Liver (tissue), 8 donors: ENCODE measurements at regions not wholly inside any gene's neighbourhood (a gene's known extent, or its start where the extent isn't known, plus 50 kb on each side); places are given as distances from the start of the nearest gene placed in this dataset.

ENCODE experiments used
- DNase-seq: peaks from one replicate; pipeline ENCODE4 v3.0.0-alpha.2; 2017; ENCODE audit warnings: low spot score
- H3K27ac ChIP-seq, 2 donors: one replicate each; pipeline ENCODE4 v1.7.0; 2013; ENCODE audit warnings: inconsistent platforms in 2 of 2, low read length in 2 of 2, control low read depth in 1 of 2, low read depth in 1 of 2, mild to moderate bottlenecking in 1 of 2
- H3K27me3 ChIP-seq, 4 donors: one replicate each; pipeline versions ENCODE4 v1.6.1 to v1.7.0; 2013; ENCODE audit warnings: low read length in 3 of 4, inconsistent platforms in 1 of 4, mild to moderate bottlenecking in 1 of 4, moderate library complexity in 1 of 4; ENCODE audit not compliant: control insufficient read depth in 4 of 4, insufficient read depth in 4 of 4
- H3K36me3 ChIP-seq, 4 donors: one replicate each; pipeline versions ENCODE4 v1.6.1 to v1.7.0; 2013; ENCODE audit warnings: low read length in 3 of 4, mild to moderate bottlenecking in 3 of 4, low read depth in 1 of 4, moderate library complexity in 1 of 4; ENCODE audit not compliant: control insufficient read depth in 4 of 4, insufficient read depth in 3 of 4
- H3K4me1 ChIP-seq, 4 donors: one replicate each; pipeline versions ENCODE4 v1.6.1 to v1.7.0; 2013; ENCODE audit warnings: low read length in 3 of 4, mild to moderate bottlenecking in 3 of 4, moderate library complexity in 1 of 4; ENCODE audit not compliant: control insufficient read depth in 4 of 4, insufficient read depth in 4 of 4
- H3K4me3 ChIP-seq, 3 donors: one replicate each; pipeline versions ENCODE4 v1.6.1 to v1.7.0; 2013; ENCODE audit warnings: low read length in 3 of 3, control low read depth in 1 of 3, low read depth in 1 of 3, mild to moderate bottlenecking in 1 of 3
- H3K9ac ChIP-seq, 2 donors: one replicate each; pipeline ENCODE4 v1.7.0; 2013; ENCODE audit warnings: low read length in 2 of 2, mild to moderate bottlenecking in 2 of 2, moderate library complexity in 2 of 2, control low read depth in 1 of 2, low read depth in 1 of 2
- H3K9me3 ChIP-seq, 4 donors: one replicate each; pipeline versions ENCODE4 v1.6.1 to v1.7.0; 2013; ENCODE audit warnings: low read length in 3 of 4; ENCODE audit not compliant: control insufficient read depth in 4 of 4
- EGR1 ChIP-seq, 2 donors: IDR thresholded peaks; 2 replicates each; pipeline ENCODE4 v1.6.1; 2016 to 2018; ENCODE audit warnings: antibody characterized with exemption in 2 of 2, low read depth in 2 of 2
- FOXA1 ChIP-seq: IDR thresholded peaks from 2 replicates; pipeline ENCODE4 v1.6.1; 2016; ENCODE audit warnings: antibody characterized with exemption
- FOXA2 ChIP-seq: IDR thresholded peaks from 2 replicates; pipeline ENCODE4 v1.6.1; 2016; ENCODE audit warnings: antibody characterized with exemption
- GABPA ChIP-seq, 2 donors: IDR thresholded peaks in 1 of 2; conservative IDR thresholded peaks in 1 of 2; 2 replicates each; pipeline ENCODE4 v1.6.1; 2016; ENCODE audit warnings: antibody characterized with exemption in 2 of 2, mild to moderate bottlenecking in 1 of 2, moderate library complexity in 1 of 2
- HNF4A ChIP-seq, 2 donors: conservative IDR thresholded peaks; 2 replicates each; pipeline ENCODE4 v1.6.1; 2016; ENCODE audit warnings: antibody characterized with exemption in 2 of 2, mild to moderate bottlenecking in 2 of 2
- HNF4G ChIP-seq: IDR thresholded peaks from 2 replicates; pipeline ENCODE4 v1.6.1; 2016; ENCODE audit warnings: antibody characterized with exemption
- JUND ChIP-seq, 2 donors: IDR thresholded peaks; 2 replicates each; pipeline ENCODE4 v1.6.1; 2016; ENCODE audit warnings: antibody characterized with exemption in 2 of 2
- NR2F2 ChIP-seq: IDR thresholded peaks from 2 replicates; pipeline ENCODE4 v1.6.1; 2016; ENCODE audit warnings: antibody characterized with exemption
- RAD21 ChIP-seq, 2 donors: IDR thresholded peaks; 2 replicates each; pipeline ENCODE4 v1.6.1; 2016; ENCODE audit warnings: antibody characterized with exemption in 2 of 2, mild to moderate bottlenecking in 2 of 2
- RXRA ChIP-seq, 2 donors: IDR thresholded peaks; 2 replicates each; pipeline ENCODE4 v1.6.1; 2017 to 2018; ENCODE audit warnings: antibody characterized with exemption in 2 of 2, mild to moderate bottlenecking in 1 of 2
- SP1 ChIP-seq: IDR thresholded peaks from 2 replicates; pipeline ENCODE4 v1.6.1; 2018; ENCODE audit warnings: antibody characterized with exemption, mild to moderate bottlenecking
- TAF1 ChIP-seq: conservative IDR thresholded peaks from 2 replicates; pipeline ENCODE4 v1.6.1; 2016; ENCODE audit warnings: antibody characterized with exemption, mild to moderate bottlenecking
- YY1 ChIP-seq: IDR thresholded peaks from 2 replicates; pipeline ENCODE4 v1.6.1; 2016; ENCODE audit warnings: antibody characterized with exemption, mild to moderate bottlenecking
- WGBS: extraction: QIAGEN DNeasy Blood & Tissue Kit; methylation state at CpG from one replicate; pipeline ENCODE4 v1.1.7; 2013; 5-methylcytosine and 5-hydroxymethylcytosine counted together
- TF ChIP-seq, protein P1 (sequence below): IDR thresholded peaks from 2 replicates; pipeline ENCODE4 v1.6.1; 2016; ENCODE audit warnings: antibody characterized with exemption
- TF ChIP-seq, protein P2 (sequence below): fragments of 150-350 bp; IDR thresholded peaks from 2 replicates; pipeline ENCODE4 v1.5.1; 2017; ENCODE audit warnings: improper control_type of control experiment, low read depth, low read length; ENCODE audit not compliant: missing input control
- TF ChIP-seq, protein P3 (sequence below): IDR thresholded peaks from 2 replicates; pipeline ENCODE4 v1.6.1; 2016; ENCODE audit warnings: antibody characterized with exemption, mild to moderate bottlenecking
- TF ChIP-seq, protein P4 (sequence below): IDR thresholded peaks from 2 replicates; pipeline ENCODE4 v1.6.1; 2016; ENCODE audit warnings: antibody characterized with exemption
- TF ChIP-seq, protein P5 (sequence below): IDR thresholded peaks from 2 replicates; pipeline ENCODE4 v1.6.1; 2016; ENCODE audit warnings: antibody characterized with exemption
- donor health status: healthy.
- donor health status: healthy.
- donor health status: healthy.
- donor health status: healthy.
- donor health status: healthy.

DNA sequence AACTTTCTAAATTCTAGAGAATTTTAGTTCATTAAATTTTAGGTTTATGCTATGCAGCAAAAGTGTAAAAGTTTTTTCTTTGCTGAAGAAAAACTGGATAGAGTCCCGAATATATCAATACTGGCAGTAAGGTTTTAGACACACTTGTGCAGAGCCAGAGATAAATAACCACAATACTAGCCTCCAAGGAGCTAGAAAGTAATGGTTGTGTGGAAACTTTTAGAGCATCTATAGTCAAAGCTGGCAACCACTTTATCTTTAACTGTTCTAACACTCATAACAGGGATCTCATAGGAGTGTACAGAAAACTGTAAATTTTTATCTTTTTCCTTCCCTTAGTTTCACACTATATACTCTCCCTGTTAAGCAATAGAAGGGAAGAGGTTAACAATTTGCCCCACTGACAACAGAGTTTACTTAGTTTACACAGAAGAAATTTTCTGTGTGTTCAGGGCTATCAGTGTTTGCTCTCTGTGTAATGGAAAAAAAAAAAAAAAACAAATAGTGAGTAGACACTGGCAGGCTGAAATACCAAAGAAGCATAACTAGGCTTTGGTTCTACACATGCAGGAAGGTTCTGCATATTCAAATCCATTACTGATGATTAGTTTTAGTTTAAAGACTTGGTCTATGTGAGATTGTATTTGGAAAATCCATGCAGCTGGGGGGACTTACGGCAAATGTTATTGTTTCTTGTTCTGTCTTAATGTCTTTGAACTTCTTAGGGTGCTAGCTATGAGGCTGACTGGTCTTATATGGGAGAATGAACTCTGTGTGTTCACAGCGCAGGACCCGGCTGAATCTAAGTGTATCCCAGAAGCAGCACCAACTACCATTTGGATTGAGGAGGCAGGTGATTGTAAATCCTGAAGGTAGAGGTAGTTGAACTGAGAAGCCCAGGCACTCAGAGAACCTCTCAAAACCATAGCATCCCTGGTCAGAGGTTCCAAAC lies 187.6 kb downstream of the PCSK1 start:
- no peak for TF ChIP-seq GABPA (IDR thresholded peaks at IDR 0.05 in 1 of 2, conservative IDR thresholded peaks at IDR 0.05 in 1 of 2)
- TF ChIP-seq, protein P1, sequence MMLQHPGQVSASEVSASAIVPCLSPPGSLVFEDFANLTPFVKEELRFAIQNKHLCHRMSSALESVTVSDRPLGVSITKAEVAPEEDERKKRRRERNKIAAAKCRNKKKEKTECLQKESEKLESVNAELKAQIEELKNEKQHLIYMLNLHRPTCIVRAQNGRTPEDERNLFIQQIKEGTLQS = peak; percentile 51
- TF ChIP-seq HNF4A (conservative IDR thresholded peaks at IDR 0.05) = peak; percentile 74 to 81
- TF ChIP-seq JUND (IDR thresholded peaks at IDR 0.05) = peak; percentile 93 to 94
- peak; percentile 96 for TF ChIP-seq FOXA2
- TF ChIP-seq, protein P2, sequence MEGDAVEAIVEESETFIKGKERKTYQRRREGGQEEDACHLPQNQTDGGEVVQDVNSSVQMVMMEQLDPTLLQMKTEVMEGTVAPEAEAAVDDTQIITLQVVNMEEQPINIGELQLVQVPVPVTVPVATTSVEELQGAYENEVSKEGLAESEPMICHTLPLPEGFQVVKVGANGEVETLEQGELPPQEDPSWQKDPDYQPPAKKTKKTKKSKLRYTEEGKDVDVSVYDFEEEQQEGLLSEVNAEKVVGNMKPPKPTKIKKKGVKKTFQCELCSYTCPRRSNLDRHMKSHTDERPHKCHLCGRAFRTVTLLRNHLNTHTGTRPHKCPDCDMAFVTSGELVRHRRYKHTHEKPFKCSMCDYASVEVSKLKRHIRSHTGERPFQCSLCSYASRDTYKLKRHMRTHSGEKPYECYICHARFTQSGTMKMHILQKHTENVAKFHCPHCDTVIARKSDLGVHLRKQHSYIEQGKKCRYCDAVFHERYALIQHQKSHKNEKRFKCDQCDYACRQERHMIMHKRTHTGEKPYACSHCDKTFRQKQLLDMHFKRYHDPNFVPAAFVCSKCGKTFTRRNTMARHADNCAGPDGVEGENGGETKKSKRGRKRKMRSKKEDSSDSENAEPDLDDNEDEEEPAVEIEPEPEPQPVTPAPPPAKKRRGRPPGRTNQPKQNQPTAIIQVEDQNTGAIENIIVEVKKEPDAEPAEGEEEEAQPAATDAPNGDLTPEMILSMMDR = no peak
- peak; percentile 51 for TF ChIP-seq NR2F2
- TF ChIP-seq FOXA1 = peak; percentile 92
- TF ChIP-seq, protein P3, sequence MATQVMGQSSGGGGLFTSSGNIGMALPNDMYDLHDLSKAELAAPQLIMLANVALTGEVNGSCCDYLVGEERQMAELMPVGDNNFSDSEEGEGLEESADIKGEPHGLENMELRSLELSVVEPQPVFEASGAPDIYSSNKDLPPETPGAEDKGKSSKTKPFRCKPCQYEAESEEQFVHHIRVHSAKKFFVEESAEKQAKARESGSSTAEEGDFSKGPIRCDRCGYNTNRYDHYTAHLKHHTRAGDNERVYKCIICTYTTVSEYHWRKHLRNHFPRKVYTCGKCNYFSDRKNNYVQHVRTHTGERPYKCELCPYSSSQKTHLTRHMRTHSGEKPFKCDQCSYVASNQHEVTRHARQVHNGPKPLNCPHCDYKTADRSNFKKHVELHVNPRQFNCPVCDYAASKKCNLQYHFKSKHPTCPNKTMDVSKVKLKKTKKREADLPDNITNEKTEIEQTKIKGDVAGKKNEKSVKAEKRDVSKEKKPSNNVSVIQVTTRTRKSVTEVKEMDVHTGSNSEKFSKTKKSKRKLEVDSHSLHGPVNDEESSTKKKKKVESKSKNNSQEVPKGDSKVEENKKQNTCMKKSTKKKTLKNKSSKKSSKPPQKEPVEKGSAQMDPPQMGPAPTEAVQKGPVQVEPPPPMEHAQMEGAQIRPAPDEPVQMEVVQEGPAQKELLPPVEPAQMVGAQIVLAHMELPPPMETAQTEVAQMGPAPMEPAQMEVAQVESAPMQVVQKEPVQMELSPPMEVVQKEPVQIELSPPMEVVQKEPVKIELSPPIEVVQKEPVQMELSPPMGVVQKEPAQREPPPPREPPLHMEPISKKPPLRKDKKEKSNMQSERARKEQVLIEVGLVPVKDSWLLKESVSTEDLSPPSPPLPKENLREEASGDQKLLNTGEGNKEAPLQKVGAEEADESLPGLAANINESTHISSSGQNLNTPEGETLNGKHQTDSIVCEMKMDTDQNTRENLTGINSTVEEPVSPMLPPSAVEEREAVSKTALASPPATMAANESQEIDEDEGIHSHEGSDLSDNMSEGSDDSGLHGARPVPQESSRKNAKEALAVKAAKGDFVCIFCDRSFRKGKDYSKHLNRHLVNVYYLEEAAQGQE = peak; percentile 90
- TF ChIP-seq TAF1 = peak; percentile 55
- peak; percentile 95 for TF ChIP-seq SP1
- peak; percentile 62 to 72 for TF ChIP-seq RAD21 (IDR thresholded peaks at IDR 0.05)
- TF ChIP-seq YY1 = peak; percentile 62
- TF ChIP-seq, protein P4, sequence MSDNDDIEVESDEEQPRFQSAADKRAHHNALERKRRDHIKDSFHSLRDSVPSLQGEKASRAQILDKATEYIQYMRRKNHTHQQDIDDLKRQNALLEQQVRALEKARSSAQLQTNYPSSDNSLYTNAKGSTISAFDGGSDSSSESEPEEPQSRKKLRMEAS = peak; percentile 67
- peak; percentile 69 to 97 for TF ChIP-seq EGR1 (IDR thresholded peaks at IDR 0.05; ENCODE audit: low read depth in 2 of 2)
- TF ChIP-seq RXRA (IDR thresholded peaks at IDR 0.05) = peak; percentile 86 to 88
- TF ChIP-seq, protein P5, sequence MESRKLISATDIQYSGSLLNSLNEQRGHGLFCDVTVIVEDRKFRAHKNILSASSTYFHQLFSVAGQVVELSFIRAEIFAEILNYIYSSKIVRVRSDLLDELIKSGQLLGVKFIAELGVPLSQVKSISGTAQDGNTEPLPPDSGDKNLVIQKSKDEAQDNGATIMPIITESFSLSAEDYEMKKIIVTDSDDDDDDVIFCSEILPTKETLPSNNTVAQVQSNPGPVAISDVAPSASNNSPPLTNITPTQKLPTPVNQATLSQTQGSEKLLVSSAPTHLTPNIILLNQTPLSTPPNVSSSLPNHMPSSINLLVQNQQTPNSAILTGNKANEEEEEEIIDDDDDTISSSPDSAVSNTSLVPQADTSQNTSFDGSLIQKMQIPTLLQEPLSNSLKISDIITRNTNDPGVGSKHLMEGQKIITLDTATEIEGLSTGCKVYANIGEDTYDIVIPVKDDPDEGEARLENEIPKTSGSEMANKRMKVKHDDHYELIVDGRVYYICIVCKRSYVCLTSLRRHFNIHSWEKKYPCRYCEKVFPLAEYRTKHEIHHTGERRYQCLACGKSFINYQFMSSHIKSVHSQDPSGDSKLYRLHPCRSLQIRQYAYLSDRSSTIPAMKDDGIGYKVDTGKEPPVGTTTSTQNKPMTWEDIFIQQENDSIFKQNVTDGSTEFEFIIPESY = peak; percentile 81
- TF ChIP-seq HNF4G = peak; percentile 18
- Histone ChIP-seq H3K4me3 (no peak overlapping the region), H3K27ac (peak overlapping the region; percentile 84 to 91), H3K9ac (peak overlapping the region in 1 of 2 donors; percentile 86), H3K36me3 (no peaks in the 10 kb centered on the region), H3K27me3 (no peaks in the 10 kb centered on the region), H3K9me3 (no peaks in the 10 kb centered on the region), H3K4me1 (peaks cover 4 to 46% (median 28%) of the 10 kb centered on the region in 4 donors)
- WGBS = 40% methylated on average over 4 of the region's 4 CpGs
- DNase-seq = no peak
